ENCODE measurements at regions not wholly inside any gene's neighbourhood (a gene's known extent, or its start where the extent isn't known, plus 50 kb on each side); places are given as distances from the start of the nearest gene placed in this dataset.

GRCh38 chr5:15206133-15206532, 293.8 kb upstream of the FBXL7 start:
- Histone ChIP-seq H3K27me3 (ENCODE audit: control insufficient read depth, insufficient read depth, low read length) (no peaks in the 10 kb centered on the region), H3K4me2 (ENCODE audit: low read length) (no peak overlapping the region), H3K9ac (no peak overlapping the region), H2AFZ (no peak overlapping the region), H3K27ac (no peak overlapping the region), H3K9me3 (ENCODE audit: control insufficient read depth, low read length) (no peaks in the 10 kb centered on the region), H3K4me3 (ENCODE audit: low read depth, low read length) (no peak overlapping the region), H3K36me3 (ENCODE audit: control insufficient read depth, insufficient read depth, low read length) (no peaks in the 10 kb centered on the region), H3K79me2 (no peaks in the 10 kb centered on the region), H3K4me1 (no peaks in the 10 kb centered on the region)
- no peak for TF ChIP-seq CTCF (IDR thresholded peaks at IDR 0.05)

- no peaks in the 10 kb centered on the region for H3K9me3 ChIP-seq (ENCODE audit: control insufficient read depth, low read length)
- no peak for TF ChIP-seq CTCF (IDR thresholded peaks at IDR 0.05)
- no peaks in the 10 kb centered on the region for H3K4me1 ChIP-seq
- H3K27ac ChIP-seq = no peak overlapping the region
- H3K4me3 ChIP-seq (ENCODE audit: low read depth, low read length) = no peak overlapping the region
- H2AFZ ChIP-seq = no peak overlapping the region
- no peaks in the 10 kb centered on the region for H3K36me3 ChIP-seq (ENCODE audit: control insufficient read depth, insufficient read depth, low read length)
- no peaks in the 10 kb centered on the region for H3K79me2 ChIP-seq
- no peak overlapping the region for H3K9ac ChIP-seq
- H3K27me3 ChIP-seq (ENCODE audit: control insufficient read depth, insufficient read depth, low read length) = no peaks in the 10 kb centered on the region
- H3K4me2 ChIP-seq (ENCODE audit: low read length) = no peak overlapping the region
Observed at GRCh38 chr5:15203376-15203775, 296.6 kb upstream of the FBXL7 start.

- Histone ChIP-seq H2AFZ (no peak overlapping the region), H3K9ac (no peak overlapping the region), H3K4me3 (ENCODE audit: low read depth, low read length) (no peak overlapping the region), H3K9me3 (ENCODE audit: control insufficient read depth, low read length) (no peaks in the 10 kb centered on the region), H3K79me2 (no peaks in the 10 kb centered on the region), H3K36me3 (ENCODE audit: control insufficient read depth, insufficient read depth, low read length) (no peaks in the 10 kb centered on the region), H3K27ac (no peak overlapping the region), H3K4me2 (ENCODE audit: low read length) (no peak overlapping the region), H3K4me1 (no peaks in the 10 kb centered on the region), H3K27me3 (ENCODE audit: control insufficient read depth, insufficient read depth, low read length) (no peaks in the 10 kb centered on the region)
- TF ChIP-seq CTCF (IDR thresholded peaks at IDR 0.05) = no peak
Observed at GRCh38 chr5:15191012-15191411, 309.0 kb upstream of the FBXL7 start.

- no peak for TF ChIP-seq CTCF (IDR thresholded peaks at IDR 0.05)
- H3K36me3 ChIP-seq (ENCODE audit: control insufficient read depth, insufficient read depth, low read length) = no peaks in the 10 kb centered on the region
- no peak overlapping the region for H3K27ac ChIP-seq
- no peaks in the 10 kb centered on the region for H3K79me2 ChIP-seq
- no peak overlapping the region for H2AFZ ChIP-seq
- no peaks in the 10 kb centered on the region for H3K4me1 ChIP-seq
- H3K27me3 ChIP-seq (ENCODE audit: control insufficient read depth, insufficient read depth, low read length) = no peaks in the 10 kb centered on the region
- no peak overlapping the region for H3K4me2 ChIP-seq (ENCODE audit: low read length)
- H3K4me3 ChIP-seq (ENCODE audit: low read depth, low read length) = no peak overlapping the region
- no peaks in the 10 kb centered on the region for H3K9me3 ChIP-seq (ENCODE audit: control insufficient read depth, low read length)
- H3K9ac ChIP-seq = no peak overlapping the region
Observed at GRCh38 chr5:15183520-15183919, 311.9 kb upstream of the ANKH start.

GRCh38 chr5:15170173-15170572, 298.6 kb upstream of the ANKH start:
- TF ChIP-seq CTCF (IDR thresholded peaks at IDR 0.05) = no peak
- Histone ChIP-seq H3K4me1 (no peaks in the 10 kb centered on the region), H3K4me3 (ENCODE audit: low read depth, low read length) (no peak overlapping the region), H3K27me3 (ENCODE audit: control insufficient read depth, insufficient read depth, low read length) (no peaks in the 10 kb centered on the region), H3K36me3 (ENCODE audit: control insufficient read depth, insufficient read depth, low read length) (no peaks in the 10 kb centered on the region), H3K9ac (no peak overlapping the region), H3K9me3 (ENCODE audit: control insufficient read depth, low read length) (no peaks in the 10 kb centered on the region), H3K4me2 (ENCODE audit: low read length) (no peak overlapping the region), H2AFZ (no peak overlapping the region), H3K79me2 (no peaks in the 10 kb centered on the region), H3K27ac (no peak overlapping the region)
